Activated naive CD4-positive, alpha-beta T cell treated with anti-CD3 and anti-CD28 coated beads for 36 hours (primary cell): ENCODE measurements at regions not wholly inside any gene's neighbourhood (a gene's known extent, or its start where the extent isn't known, plus 50 kb on each side); places are given as distances from the start of the nearest gene placed in this dataset.
"Not testable (repeated sequence)": the region's sequence is repeated elsewhere in the genome, so short reads cannot be mapped to it uniquely, and the experiment has no call there.

Source experiments
- CTCF ChIA-PET: fragments of 350-600 bp; sonication (Branson Sonifier 250); formaldehyde crosslinking; loops from one replicate; lab custom pipeline; 2021; ENCODE audit warnings: antibody characterized with exemption; lab: Charles Lee
- DNase-seq: peaks from one replicate; pipeline ENCODE4 v3.0.0-alpha.2; 2020
- H3K27ac Mint-ChIP-seq: one replicate; pipeline ENCODE4 v1.8.0; 2021; ENCODE audit warnings: mild to moderate bottlenecking, mixed read lengths
- H3K27me3 Mint-ChIP-seq: one replicate; pipeline ENCODE4 v1.8.0; 2021; ENCODE audit warnings: low read depth, mixed read lengths
- H3K36me3 Mint-ChIP-seq: one replicate; pipeline ENCODE4 v1.8.0; 2021; ENCODE audit warnings: low read depth, mixed read lengths
- H3K4me1 Mint-ChIP-seq: one replicate; pipeline ENCODE4 v1.8.0; 2021; ENCODE audit warnings: low read depth, mixed read lengths
- H3K4me3 Mint-ChIP-seq: one replicate; pipeline ENCODE4 v1.8.0; 2021; ENCODE audit warnings: mild to moderate bottlenecking, moderate library complexity, mixed read lengths
- H3K9me3 Mint-ChIP-seq: one replicate; pipeline ENCODE4 v1.8.0; 2021; ENCODE audit warnings: mixed read lengths
- intact Hi-C: fragments of 100-400 bp; cut with micrococcal nuclease; formaldehyde crosslinking; loops from one replicate; pipeline ENCODE4 v1.15.1; 2023

- Mint-ChIP-seq H3K36me3 (no peaks in the 10 kb centered on the region), H3K9me3 (peaks cover 1% of the 10 kb centered on the region), H3K27ac (no peak overlapping the region), H3K4me3 (no peak overlapping the region), H3K4me1 (no peaks in the 10 kb centered on the region), H3K27me3 (no peaks in the 10 kb centered on the region)
- no peak for DNase-seq
- CTCF ChIA-PET, result no interaction called here
- intact Hi-C loops, result no loop called here
These were observed 777.6 kb upstream of the HS3ST5 start for GRCh38 chr6:115120391-115120790.

GRCh38 chr6:115091461-115091860 lies 748.6 kb upstream of the HS3ST5 start:
- Mint-ChIP-seq H3K4me3 (no peak overlapping the region), H3K27ac (no peak overlapping the region), H3K9me3 (peaks cover 5% of the 10 kb centered on the region), H3K27me3 (no peaks in the 10 kb centered on the region), H3K4me1 (no peaks in the 10 kb centered on the region), H3K36me3 (no peaks in the 10 kb centered on the region)
- intact Hi-C loops, result no loop called here
- CTCF ChIA-PET, result no interaction called here
- no peak for DNase-seq

- CTCF ChIA-PET, result no interaction called here
- H3K36me3 Mint-ChIP-seq, result no peaks in the 10 kb centered on the region
- no peak for DNase-seq
- no peaks in the 10 kb centered on the region for H3K4me1 Mint-ChIP-seq
- H3K27me3 Mint-ChIP-seq, result no peaks in the 10 kb centered on the region
- H3K9me3 Mint-ChIP-seq, result peaks cover 15% of the 10 kb centered on the region
- no peak overlapping the region for H3K4me3 Mint-ChIP-seq
- no peak overlapping the region for H3K27ac Mint-ChIP-seq
- intact Hi-C loops, result no loop called here
These were observed 735.7 kb upstream of the HS3ST5 start for GRCh38 chr6:115078555-115078954.

GRCh38 chr6:115071962-115072361 lies 729.1 kb upstream of the HS3ST5 start:
- Mint-ChIP-seq H3K4me3 (no peak overlapping the region), H3K9me3 (peaks cover 8% of the 10 kb centered on the region), H3K27me3 (no peaks in the 10 kb centered on the region), H3K36me3 (no peaks in the 10 kb centered on the region), H3K4me1 (no peaks in the 10 kb centered on the region), H3K27ac (no peak overlapping the region)
- intact Hi-C loops, result no loop called here
- CTCF ChIA-PET, result no interaction called here
- no peak for DNase-seq

GRCh38 chr6:115067690-115068447 lies 725.0 kb upstream of the HS3ST5 start:
- no peaks in the 10 kb centered on the region for H3K27me3 Mint-ChIP-seq
- intact Hi-C loops, result no loop called here
- no peak overlapping the region for H3K27ac Mint-ChIP-seq
- CTCF ChIA-PET, result no interaction called here
- no peaks in the 10 kb centered on the region for H3K36me3 Mint-ChIP-seq
- no peak for DNase-seq
- no peak overlapping the region for H3K4me3 Mint-ChIP-seq
- peaks cover 6% of the 10 kb centered on the region for H3K9me3 Mint-ChIP-seq
- no peaks in the 10 kb centered on the region for H3K4me1 Mint-ChIP-seq

- Mint-ChIP-seq H3K9me3 (peaks cover 3% of the 10 kb centered on the region), H3K27me3 (no peaks in the 10 kb centered on the region), H3K36me3 (no peaks in the 10 kb centered on the region)
These were observed 721.9 kb upstream of the HS3ST5 start for GRCh38 chr6:115064680-115065079.

GRCh38 chr6:115060581-115060980 lies 717.8 kb upstream of the HS3ST5 start:
- Mint-ChIP-seq H3K4me3 (no peak overlapping the region), H3K27ac (no peak overlapping the region), H3K36me3 (no peaks in the 10 kb centered on the region), H3K27me3 (no peaks in the 10 kb centered on the region), H3K4me1 (no peaks in the 10 kb centered on the region), H3K9me3 (peaks cover 4% of the 10 kb centered on the region)
- DNase-seq, result no peak
- intact Hi-C loops, result no loop called here
- CTCF ChIA-PET, result no interaction called here

More at GRCh38 chr6:115064680-115065079, 721.9 kb upstream of the HS3ST5 start:
- Mint-ChIP-seq H3K27ac (no peak overlapping the region), H3K4me1 (no peaks in the 10 kb centered on the region), H3K4me3 (no peak overlapping the region)
- intact Hi-C loops, result no loop called here
- no peak for DNase-seq
- CTCF ChIA-PET, result no interaction called here

GRCh38 chr6:115058414-115059211 lies 715.8 kb upstream of the HS3ST5 start:
- peaks cover 4% of the 10 kb centered on the region for H3K9me3 Mint-ChIP-seq
- CTCF ChIA-PET, result no interaction called here
- no peaks in the 10 kb centered on the region for H3K4me1 Mint-ChIP-seq
- intact Hi-C loops, result no loop called here
- DNase-seq, result no peak
- H3K27me3 Mint-ChIP-seq, result no peaks in the 10 kb centered on the region
- no peaks in the 10 kb centered on the region for H3K36me3 Mint-ChIP-seq
- no peak overlapping the region for H3K27ac Mint-ChIP-seq
- no peak overlapping the region for H3K4me3 Mint-ChIP-seq

- H3K9me3 Mint-ChIP-seq, result peaks cover 2% of the 10 kb centered on the region
- no peaks in the 10 kb centered on the region for H3K36me3 Mint-ChIP-seq
- CTCF ChIA-PET, result no interaction called here
- intact Hi-C loops, result no loop called here
- H3K27me3 Mint-ChIP-seq, result no peaks in the 10 kb centered on the region
- DNase-seq, result no peak
- no peaks in the 10 kb centered on the region for H3K4me1 Mint-ChIP-seq
- H3K27ac Mint-ChIP-seq, result no peak overlapping the region
- H3K4me3 Mint-ChIP-seq, result no peak overlapping the region
These were observed 712.8 kb upstream of the HS3ST5 start for GRCh38 chr6:115055579-115055978.

GRCh38 chr6:115054242-115054641 lies 711.4 kb upstream of the HS3ST5 start:
- H3K27me3 Mint-ChIP-seq, H3K4me1 Mint-ChIP-seq, H3K36me3 Mint-ChIP-seq, H3K9me3 Mint-ChIP-seq, CTCF ChIA-PET, intact Hi-C loops, DNase-seq, H3K4me3 Mint-ChIP-seq, H3K27ac Mint-ChIP-seq: not testable (repeated sequence)

- H3K4me1 Mint-ChIP-seq, result no peaks in the 10 kb centered on the region
- H3K27me3 Mint-ChIP-seq, result no peaks in the 10 kb centered on the region
- no peak overlapping the region for H3K27ac Mint-ChIP-seq
- H3K36me3 Mint-ChIP-seq, result no peaks in the 10 kb centered on the region
- peaks cover 1% of the 10 kb centered on the region for H3K9me3 Mint-ChIP-seq
- CTCF ChIA-PET, result no interaction called here
- DNase-seq, result no peak
- intact Hi-C loops, result no loop called here
- H3K4me3 Mint-ChIP-seq, result no peak overlapping the region
These were observed 710.5 kb upstream of the HS3ST5 start for GRCh38 chr6:115053169-115053860.

- H3K9me3 Mint-ChIP-seq, result peaks cover 5% of the 10 kb centered on the region
- no peak overlapping the region for H3K27ac Mint-ChIP-seq
- CTCF ChIA-PET, result no interaction called here
- no peaks in the 10 kb centered on the region for H3K27me3 Mint-ChIP-seq
- no peak for DNase-seq
- H3K4me1 Mint-ChIP-seq, result no peaks in the 10 kb centered on the region
- no peaks in the 10 kb centered on the region for H3K36me3 Mint-ChIP-seq
- H3K4me3 Mint-ChIP-seq, result no peak overlapping the region
- intact Hi-C loops, result no loop called here
These were observed 673.8 kb upstream of the HS3ST5 start for GRCh38 chr6:115016593-115016992.
